Fibroblast of the aortic adventitia (primary cell): ENCODE measurements at regions not wholly inside any gene's neighbourhood (a gene's known extent, or its start where the extent isn't known, plus 50 kb on each side); places are given as distances from the start of the nearest gene placed in this dataset.

ENCODE experiments used
- DNase-seq: peaks from one replicate; pipeline ENCODE4 v3.0.0-alpha.2; 2010; ENCODE audit warnings: low read depth
- H3K4me3 ChIP-seq: 2 replicates; pipeline ENCODE4 v1.5.1; 2011; ENCODE audit warnings: low read depth, mild to moderate bottlenecking, control low read depth, low read length, moderate library complexity
- TF ChIP-seq, protein P1 (sequence below): IDR thresholded peaks from 2 replicates; pipeline ENCODE4 v1.5.1; 2011; ENCODE audit warnings: mild to moderate bottlenecking, low read length, control low read depth, inconsistent platforms; ENCODE audit not compliant: insufficient read depth

DNA sequence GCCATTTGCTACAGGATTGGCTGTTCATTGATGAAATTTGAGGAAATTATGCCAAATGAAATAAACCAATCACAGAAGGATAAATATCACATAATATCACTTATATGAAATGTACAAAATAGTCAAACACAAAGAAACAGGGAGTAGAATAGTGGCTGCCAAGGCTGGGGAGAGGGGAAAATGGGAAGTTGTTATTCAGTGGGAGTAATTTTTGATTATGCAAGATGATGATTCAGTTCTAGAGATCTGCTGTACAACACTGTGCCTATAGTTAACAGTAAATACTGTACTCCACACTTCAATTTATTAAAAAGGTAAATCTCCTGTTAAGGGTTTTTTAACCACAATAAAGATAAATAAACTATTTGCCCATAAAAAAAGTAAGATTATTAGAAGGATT is 101.1 kb downstream of the TMA16 start:
- no peak for DNase-seq
- TF ChIP-seq, protein P1, sequence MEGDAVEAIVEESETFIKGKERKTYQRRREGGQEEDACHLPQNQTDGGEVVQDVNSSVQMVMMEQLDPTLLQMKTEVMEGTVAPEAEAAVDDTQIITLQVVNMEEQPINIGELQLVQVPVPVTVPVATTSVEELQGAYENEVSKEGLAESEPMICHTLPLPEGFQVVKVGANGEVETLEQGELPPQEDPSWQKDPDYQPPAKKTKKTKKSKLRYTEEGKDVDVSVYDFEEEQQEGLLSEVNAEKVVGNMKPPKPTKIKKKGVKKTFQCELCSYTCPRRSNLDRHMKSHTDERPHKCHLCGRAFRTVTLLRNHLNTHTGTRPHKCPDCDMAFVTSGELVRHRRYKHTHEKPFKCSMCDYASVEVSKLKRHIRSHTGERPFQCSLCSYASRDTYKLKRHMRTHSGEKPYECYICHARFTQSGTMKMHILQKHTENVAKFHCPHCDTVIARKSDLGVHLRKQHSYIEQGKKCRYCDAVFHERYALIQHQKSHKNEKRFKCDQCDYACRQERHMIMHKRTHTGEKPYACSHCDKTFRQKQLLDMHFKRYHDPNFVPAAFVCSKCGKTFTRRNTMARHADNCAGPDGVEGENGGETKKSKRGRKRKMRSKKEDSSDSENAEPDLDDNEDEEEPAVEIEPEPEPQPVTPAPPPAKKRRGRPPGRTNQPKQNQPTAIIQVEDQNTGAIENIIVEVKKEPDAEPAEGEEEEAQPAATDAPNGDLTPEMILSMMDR: no peak

DNA sequence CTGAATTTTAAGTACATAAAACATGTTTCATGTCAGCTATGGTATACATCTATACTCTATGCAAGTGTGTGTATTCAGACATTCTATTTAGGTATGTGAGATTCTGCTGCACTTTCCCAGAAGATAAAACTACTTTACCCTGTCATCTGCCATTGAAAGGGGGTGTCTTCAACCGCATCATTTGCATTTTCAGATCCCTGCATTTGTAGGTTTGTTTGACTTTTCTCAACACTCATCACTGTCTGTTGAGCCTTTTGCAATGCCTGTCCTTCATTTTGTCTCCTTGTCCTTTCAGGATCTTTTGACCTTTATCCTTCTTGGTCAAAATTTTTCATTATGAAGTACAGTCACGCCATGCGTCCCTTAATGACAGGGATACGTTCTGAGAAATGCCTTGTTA is 103.5 kb downstream of the TMA16 start:
- no peak overlapping the region for H3K4me3 ChIP-seq
- DNase-seq: no peak
- TF ChIP-seq, protein P1: no peak

More for the DNA sequence above, 101.1 kb downstream of the TMA16 start:
- no peak overlapping the region for H3K4me3 ChIP-seq

DNA sequence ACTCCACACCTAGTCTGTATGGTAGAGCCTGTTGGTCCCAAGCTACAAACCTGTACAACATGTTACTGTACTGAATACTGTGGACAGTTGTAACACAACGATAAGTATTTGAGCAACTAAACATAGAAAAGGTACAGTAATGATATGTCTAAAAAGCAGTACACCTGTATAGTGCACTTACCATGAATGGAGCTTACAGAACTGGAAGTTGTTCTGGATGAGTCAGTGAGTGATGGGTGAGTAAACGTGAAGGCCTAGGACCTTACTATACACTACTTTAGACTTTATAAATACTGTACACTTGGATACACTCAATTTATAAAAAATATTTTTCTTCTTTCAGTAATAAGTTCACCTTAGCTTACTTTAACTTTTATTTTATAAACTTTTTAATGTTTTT is 104.0 kb downstream of the TMA16 start:
- TF ChIP-seq, protein P1: no peak
- no peak for DNase-seq
- no peak overlapping the region for H3K4me3 ChIP-seq

DNA sequence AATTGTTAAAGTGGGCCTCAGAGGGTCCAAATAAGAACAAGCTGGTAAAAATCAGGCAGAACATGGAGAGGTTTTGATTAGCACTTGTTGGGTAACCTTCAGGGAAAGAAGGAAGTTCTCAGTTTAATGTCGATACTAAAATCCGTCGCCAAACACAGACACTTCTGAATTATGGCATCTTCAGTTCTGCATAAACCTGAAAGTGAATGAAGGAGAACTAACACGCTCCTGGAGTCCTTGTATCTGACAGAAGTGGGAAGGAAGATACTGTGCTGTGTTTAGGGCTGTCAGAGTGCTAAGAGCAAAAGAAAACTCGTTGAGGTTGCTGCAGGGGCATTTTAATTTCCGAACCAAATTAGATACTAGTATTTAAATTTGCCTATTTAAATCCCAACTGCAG is 106.2 kb downstream of the TMA16 start:
- DNase-seq: no peak
- H3K4me3 ChIP-seq: no peak overlapping the region
- TF ChIP-seq, protein P1: no peak

DNA sequence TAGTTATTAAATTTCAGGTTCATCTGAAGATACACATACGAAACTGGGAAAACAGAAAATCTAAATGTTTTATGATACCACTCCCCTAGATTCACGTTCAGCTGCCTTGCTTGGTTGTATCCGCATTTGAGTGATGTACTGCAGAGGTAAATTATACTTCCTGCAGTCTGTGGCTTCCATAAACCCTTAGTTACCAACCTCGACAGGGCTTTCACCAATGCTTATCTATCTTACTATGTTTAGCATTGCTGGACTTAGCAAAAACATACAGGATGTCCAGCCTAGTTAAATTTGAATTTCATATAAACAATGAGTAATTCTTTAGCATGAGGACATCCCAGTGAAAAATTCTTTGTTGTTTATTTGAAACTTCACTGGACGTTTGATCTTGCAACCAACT is 108.8 kb downstream of the TMA16 start:
- no peak overlapping the region for H3K4me3 ChIP-seq
- DNase-seq: no peak
- TF ChIP-seq, protein P1: no peak

DNA sequence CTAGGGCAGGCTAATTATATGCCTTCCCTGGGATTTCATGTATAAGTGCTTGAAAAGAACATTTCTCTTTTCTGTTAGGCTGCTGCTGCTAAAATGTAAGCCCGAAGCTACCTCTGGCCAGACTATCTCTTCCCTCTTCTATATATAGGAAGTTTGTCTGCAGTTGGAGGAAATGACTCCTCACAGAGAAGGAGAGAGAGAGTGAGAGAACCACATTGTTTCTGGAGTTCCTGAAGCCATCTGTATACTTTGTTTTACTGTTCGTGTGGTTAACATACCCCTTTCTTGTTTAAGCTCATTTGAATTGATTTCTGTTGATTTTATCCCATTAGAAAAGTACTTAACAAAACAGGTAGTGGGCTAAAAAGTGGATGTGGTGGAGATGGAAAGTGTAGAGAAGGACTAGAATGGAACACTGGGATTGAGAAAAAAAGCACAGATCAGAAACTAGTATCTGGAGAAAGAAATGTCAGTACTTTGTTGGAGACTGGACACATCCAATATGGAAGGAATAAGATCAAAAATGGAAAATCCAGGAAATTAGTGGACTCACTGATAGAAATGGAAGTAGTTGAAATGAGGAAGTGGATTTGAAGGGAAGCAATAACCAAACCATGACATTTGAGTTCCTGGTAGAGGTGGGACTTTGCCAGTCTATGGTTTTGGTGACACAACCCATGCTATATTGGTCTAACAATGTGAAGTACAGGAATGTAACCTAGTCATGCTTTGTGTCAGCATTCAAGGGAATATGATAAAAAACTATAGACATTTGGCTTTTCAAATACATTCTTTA is 112.6 kb downstream of the TMA16 start:
- H3K4me3 ChIP-seq: no peak overlapping the region
- DNase-seq: no peak
- TF ChIP-seq, protein P1: no peak

DNA sequence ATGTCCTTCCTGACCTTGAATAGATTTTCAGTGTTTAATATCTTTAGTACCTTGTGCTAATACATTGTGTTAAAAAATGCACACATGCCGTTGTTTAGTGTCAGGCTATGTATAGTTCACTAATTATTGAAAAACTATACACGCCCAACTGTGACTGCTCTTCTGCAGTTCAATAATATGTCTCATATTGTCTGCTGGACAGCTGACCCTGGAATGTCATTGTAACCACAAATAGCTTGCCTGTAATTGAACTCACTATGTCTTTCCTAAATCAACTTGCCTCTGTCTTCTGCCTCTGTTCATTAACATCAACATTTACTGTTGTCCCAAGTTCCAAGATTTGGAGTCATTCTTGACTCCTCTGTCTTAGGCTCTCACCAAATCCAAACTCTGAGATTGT is 114.5 kb downstream of the TMA16 start:
- TF ChIP-seq, protein P1: no peak
- no peak overlapping the region for H3K4me3 ChIP-seq

More for the DNA sequence above, 114.5 kb downstream of the TMA16 start:
- DNase-seq: no peak
